ENCODE measurements at regions not wholly inside any gene's neighbourhood (a gene's known extent, or its start where the extent isn't known, plus 50 kb on each side); places are given as distances from the start of the nearest gene placed in this dataset.

- no peak overlapping the region for H3K4me3 ChIP-seq (ENCODE audit: low read depth, low read length)
- no peak for DNase-seq (ENCODE audit: low read depth)
- no peak for TF ChIP-seq CTCF (conservative IDR thresholded peaks at IDR 0.05; ENCODE audit: low read depth, low read length)
Measured at GRCh38 chr11:37811349-37811748, 1213.3 kb upstream of the RAG2 start.

- no peak overlapping the region for H3K4me3 ChIP-seq (ENCODE audit: low read depth, low read length)
- no peak for DNase-seq (ENCODE audit: low read depth)
- no peak for TF ChIP-seq CTCF (conservative IDR thresholded peaks at IDR 0.05; ENCODE audit: low read depth, low read length)
Measured at GRCh38 chr11:37804666-37805065, 1206.6 kb upstream of the RAG2 start.

GRCh38 chr11:37788141-37788877 lies 1190.3 kb upstream of the RAG2 start:
- TF ChIP-seq CTCF (conservative IDR thresholded peaks at IDR 0.05; ENCODE audit: low read depth, low read length), result no peak
- no peak overlapping the region for H3K4me3 ChIP-seq (ENCODE audit: low read depth, low read length)
- no peak for DNase-seq (ENCODE audit: low read depth)

- H3K4me3 ChIP-seq (ENCODE audit: low read depth, low read length), result no peak overlapping the region
- TF ChIP-seq CTCF (conservative IDR thresholded peaks at IDR 0.05; ENCODE audit: low read depth, low read length), result no peak
- no peak for DNase-seq (ENCODE audit: low read depth)
Measured at GRCh38 chr11:37786214-37786755, 1188.2 kb upstream of the RAG2 start.

- no peak for DNase-seq (ENCODE audit: low read depth)
- no peak overlapping the region for H3K4me3 ChIP-seq (ENCODE audit: low read depth, low read length)
- TF ChIP-seq CTCF (conservative IDR thresholded peaks at IDR 0.05; ENCODE audit: low read depth, low read length), result no peak
Measured at GRCh38 chr11:37774441-37774840, 1176.4 kb upstream of the RAG2 start.

- no peak for TF ChIP-seq CTCF (conservative IDR thresholded peaks at IDR 0.05; ENCODE audit: low read depth, low read length)
- DNase-seq (ENCODE audit: low read depth), result no peak
- H3K4me3 ChIP-seq (ENCODE audit: low read depth, low read length), result no peak overlapping the region
Measured at GRCh38 chr11:37770145-37770544, 1172.1 kb upstream of the RAG2 start.

- no peak for DNase-seq (ENCODE audit: low read depth)
- no peak for TF ChIP-seq CTCF (conservative IDR thresholded peaks at IDR 0.05; ENCODE audit: low read depth, low read length)
- no peak overlapping the region for H3K4me3 ChIP-seq (ENCODE audit: low read depth, low read length)
Measured at GRCh38 chr11:37762079-37762478, 1164.0 kb upstream of the RAG2 start.
